Liver (tissue), 3 donors: ENCODE measurements at regions not wholly inside any gene's neighbourhood (a gene's known extent, or its start where the extent isn't known, plus 50 kb on each side); places are given as distances from the start of the nearest gene placed in this dataset.

Experiments
- EGR1 ChIP-seq, 2 donors: IDR thresholded peaks; 2 replicates each; pipeline ENCODE4 v1.6.1; 2016 to 2018; ENCODE audit warnings: antibody characterized with exemption in 2 of 2, low read depth in 2 of 2
- FOXA1 ChIP-seq: IDR thresholded peaks from 2 replicates; pipeline ENCODE4 v1.6.1; 2016; ENCODE audit warnings: antibody characterized with exemption
- HNF4A ChIP-seq, 2 donors: conservative IDR thresholded peaks; 2 replicates each; pipeline ENCODE4 v1.6.1; 2016; ENCODE audit warnings: antibody characterized with exemption in 2 of 2, mild to moderate bottlenecking in 2 of 2
- NR2F2 ChIP-seq: IDR thresholded peaks from 2 replicates; pipeline ENCODE4 v1.6.1; 2016; ENCODE audit warnings: antibody characterized with exemption
- RAD21 ChIP-seq, 2 donors: IDR thresholded peaks; 2 replicates each; pipeline ENCODE4 v1.6.1; 2016; ENCODE audit warnings: antibody characterized with exemption in 2 of 2, mild to moderate bottlenecking in 2 of 2
- RXRA ChIP-seq, 2 donors: IDR thresholded peaks; 2 replicates each; pipeline ENCODE4 v1.6.1; 2017 to 2018; ENCODE audit warnings: antibody characterized with exemption in 2 of 2, mild to moderate bottlenecking in 1 of 2
- SP1 ChIP-seq: IDR thresholded peaks from 2 replicates; pipeline ENCODE4 v1.6.1; 2018; ENCODE audit warnings: antibody characterized with exemption, mild to moderate bottlenecking
- TAF1 ChIP-seq: conservative IDR thresholded peaks from 2 replicates; pipeline ENCODE4 v1.6.1; 2016; ENCODE audit warnings: antibody characterized with exemption, mild to moderate bottlenecking
- YY1 ChIP-seq: IDR thresholded peaks from 2 replicates; pipeline ENCODE4 v1.6.1; 2016; ENCODE audit warnings: antibody characterized with exemption, mild to moderate bottlenecking
- TF ChIP-seq, protein P1 (sequence below): fragments of 150-350 bp; IDR thresholded peaks from 2 replicates; pipeline ENCODE4 v1.5.1; 2017; ENCODE audit warnings: improper control_type of control experiment, low read depth, low read length; ENCODE audit not compliant: missing input control
- TF ChIP-seq, protein P2 (sequence below): IDR thresholded peaks from 2 replicates; pipeline ENCODE4 v1.6.1; 2016; ENCODE audit warnings: antibody characterized with exemption, mild to moderate bottlenecking
- TF ChIP-seq, protein P3 (sequence below): IDR thresholded peaks from 2 replicates; pipeline ENCODE4 v1.6.1; 2016; ENCODE audit warnings: antibody characterized with exemption
- TF ChIP-seq, protein P4 (sequence below): IDR thresholded peaks from 2 replicates; pipeline ENCODE4 v1.6.1; 2016; ENCODE audit warnings: antibody characterized with exemption
- TF ChIP-seq, protein P5 (sequence below): IDR thresholded peaks from 2 replicates; pipeline ENCODE4 v1.6.1; 2016; ENCODE audit warnings: antibody characterized with exemption
- donor health status: healthy.
- donor health status: healthy.

DNA sequence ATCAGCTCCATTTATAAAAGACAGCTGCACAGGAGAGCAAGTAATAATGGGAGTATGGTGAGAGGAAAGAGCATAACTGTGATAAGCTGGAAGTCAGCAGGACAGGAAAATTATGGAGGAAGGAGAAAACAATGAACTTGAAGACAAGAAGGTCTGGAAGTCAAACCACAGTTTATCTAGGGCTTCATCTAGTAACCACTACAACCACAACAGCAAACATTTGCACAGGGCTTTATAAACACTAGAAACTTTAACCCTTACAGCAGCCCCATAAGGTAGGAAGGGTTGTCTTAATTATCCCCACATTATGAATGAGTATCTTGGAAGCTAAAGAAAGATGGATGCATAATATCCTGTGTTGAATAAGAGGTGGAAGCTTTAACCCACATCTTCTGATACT, 820.8 kb downstream of the IGSF11 start:
- TF ChIP-seq, protein P1, sequence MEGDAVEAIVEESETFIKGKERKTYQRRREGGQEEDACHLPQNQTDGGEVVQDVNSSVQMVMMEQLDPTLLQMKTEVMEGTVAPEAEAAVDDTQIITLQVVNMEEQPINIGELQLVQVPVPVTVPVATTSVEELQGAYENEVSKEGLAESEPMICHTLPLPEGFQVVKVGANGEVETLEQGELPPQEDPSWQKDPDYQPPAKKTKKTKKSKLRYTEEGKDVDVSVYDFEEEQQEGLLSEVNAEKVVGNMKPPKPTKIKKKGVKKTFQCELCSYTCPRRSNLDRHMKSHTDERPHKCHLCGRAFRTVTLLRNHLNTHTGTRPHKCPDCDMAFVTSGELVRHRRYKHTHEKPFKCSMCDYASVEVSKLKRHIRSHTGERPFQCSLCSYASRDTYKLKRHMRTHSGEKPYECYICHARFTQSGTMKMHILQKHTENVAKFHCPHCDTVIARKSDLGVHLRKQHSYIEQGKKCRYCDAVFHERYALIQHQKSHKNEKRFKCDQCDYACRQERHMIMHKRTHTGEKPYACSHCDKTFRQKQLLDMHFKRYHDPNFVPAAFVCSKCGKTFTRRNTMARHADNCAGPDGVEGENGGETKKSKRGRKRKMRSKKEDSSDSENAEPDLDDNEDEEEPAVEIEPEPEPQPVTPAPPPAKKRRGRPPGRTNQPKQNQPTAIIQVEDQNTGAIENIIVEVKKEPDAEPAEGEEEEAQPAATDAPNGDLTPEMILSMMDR = no peak
- TF ChIP-seq YY1 = no peak
- TF ChIP-seq, protein P2, sequence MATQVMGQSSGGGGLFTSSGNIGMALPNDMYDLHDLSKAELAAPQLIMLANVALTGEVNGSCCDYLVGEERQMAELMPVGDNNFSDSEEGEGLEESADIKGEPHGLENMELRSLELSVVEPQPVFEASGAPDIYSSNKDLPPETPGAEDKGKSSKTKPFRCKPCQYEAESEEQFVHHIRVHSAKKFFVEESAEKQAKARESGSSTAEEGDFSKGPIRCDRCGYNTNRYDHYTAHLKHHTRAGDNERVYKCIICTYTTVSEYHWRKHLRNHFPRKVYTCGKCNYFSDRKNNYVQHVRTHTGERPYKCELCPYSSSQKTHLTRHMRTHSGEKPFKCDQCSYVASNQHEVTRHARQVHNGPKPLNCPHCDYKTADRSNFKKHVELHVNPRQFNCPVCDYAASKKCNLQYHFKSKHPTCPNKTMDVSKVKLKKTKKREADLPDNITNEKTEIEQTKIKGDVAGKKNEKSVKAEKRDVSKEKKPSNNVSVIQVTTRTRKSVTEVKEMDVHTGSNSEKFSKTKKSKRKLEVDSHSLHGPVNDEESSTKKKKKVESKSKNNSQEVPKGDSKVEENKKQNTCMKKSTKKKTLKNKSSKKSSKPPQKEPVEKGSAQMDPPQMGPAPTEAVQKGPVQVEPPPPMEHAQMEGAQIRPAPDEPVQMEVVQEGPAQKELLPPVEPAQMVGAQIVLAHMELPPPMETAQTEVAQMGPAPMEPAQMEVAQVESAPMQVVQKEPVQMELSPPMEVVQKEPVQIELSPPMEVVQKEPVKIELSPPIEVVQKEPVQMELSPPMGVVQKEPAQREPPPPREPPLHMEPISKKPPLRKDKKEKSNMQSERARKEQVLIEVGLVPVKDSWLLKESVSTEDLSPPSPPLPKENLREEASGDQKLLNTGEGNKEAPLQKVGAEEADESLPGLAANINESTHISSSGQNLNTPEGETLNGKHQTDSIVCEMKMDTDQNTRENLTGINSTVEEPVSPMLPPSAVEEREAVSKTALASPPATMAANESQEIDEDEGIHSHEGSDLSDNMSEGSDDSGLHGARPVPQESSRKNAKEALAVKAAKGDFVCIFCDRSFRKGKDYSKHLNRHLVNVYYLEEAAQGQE = no peak
- TF ChIP-seq HNF4A (conservative IDR thresholded peaks at IDR 0.05) = no peak
- no peak for TF ChIP-seq TAF1
- TF ChIP-seq FOXA1 = no peak
- TF ChIP-seq, protein P3, sequence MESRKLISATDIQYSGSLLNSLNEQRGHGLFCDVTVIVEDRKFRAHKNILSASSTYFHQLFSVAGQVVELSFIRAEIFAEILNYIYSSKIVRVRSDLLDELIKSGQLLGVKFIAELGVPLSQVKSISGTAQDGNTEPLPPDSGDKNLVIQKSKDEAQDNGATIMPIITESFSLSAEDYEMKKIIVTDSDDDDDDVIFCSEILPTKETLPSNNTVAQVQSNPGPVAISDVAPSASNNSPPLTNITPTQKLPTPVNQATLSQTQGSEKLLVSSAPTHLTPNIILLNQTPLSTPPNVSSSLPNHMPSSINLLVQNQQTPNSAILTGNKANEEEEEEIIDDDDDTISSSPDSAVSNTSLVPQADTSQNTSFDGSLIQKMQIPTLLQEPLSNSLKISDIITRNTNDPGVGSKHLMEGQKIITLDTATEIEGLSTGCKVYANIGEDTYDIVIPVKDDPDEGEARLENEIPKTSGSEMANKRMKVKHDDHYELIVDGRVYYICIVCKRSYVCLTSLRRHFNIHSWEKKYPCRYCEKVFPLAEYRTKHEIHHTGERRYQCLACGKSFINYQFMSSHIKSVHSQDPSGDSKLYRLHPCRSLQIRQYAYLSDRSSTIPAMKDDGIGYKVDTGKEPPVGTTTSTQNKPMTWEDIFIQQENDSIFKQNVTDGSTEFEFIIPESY = no peak
- TF ChIP-seq EGR1 (IDR thresholded peaks at IDR 0.05; ENCODE audit: low read depth in 2 of 2) = no peak
- TF ChIP-seq, protein P4, sequence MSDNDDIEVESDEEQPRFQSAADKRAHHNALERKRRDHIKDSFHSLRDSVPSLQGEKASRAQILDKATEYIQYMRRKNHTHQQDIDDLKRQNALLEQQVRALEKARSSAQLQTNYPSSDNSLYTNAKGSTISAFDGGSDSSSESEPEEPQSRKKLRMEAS = no peak
- TF ChIP-seq, protein P5, sequence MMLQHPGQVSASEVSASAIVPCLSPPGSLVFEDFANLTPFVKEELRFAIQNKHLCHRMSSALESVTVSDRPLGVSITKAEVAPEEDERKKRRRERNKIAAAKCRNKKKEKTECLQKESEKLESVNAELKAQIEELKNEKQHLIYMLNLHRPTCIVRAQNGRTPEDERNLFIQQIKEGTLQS = no peak
- TF ChIP-seq NR2F2 = no peak
- TF ChIP-seq RAD21 (IDR thresholded peaks at IDR 0.05) = no peak
- TF ChIP-seq SP1 = no peak
- no peak for TF ChIP-seq RXRA (IDR thresholded peaks at IDR 0.05)
